ENCODE measurements at regions not wholly inside any gene's neighbourhood (a gene's known extent, or its start where the extent isn't known, plus 50 kb on each side); places are given as distances from the start of the nearest gene placed in this dataset.
A peak's percentile ranks its signal among the peaks of the same experiment; 100 is the strongest.
"Not testable (repeated sequence)": the region's sequence is repeated elsewhere in the genome, so short reads cannot be mapped to it uniquely, and the experiment has no call there.

GRCh38 chr1:224030257-224030656 lies 83.7 kb upstream of the FBXO28 start:
- intact Hi-C loops (cut with micrococcal nuclease); DNase-seq (ENCODE audit: unreplicated experiment); H3K27ac Mint-ChIP-seq (ENCODE audit: low read depth, unreplicated experiment); BruUV-seq (replicated peaks); POLR2A ChIA-PET; H3K4me3 Mint-ChIP-seq (ENCODE audit: unreplicated experiment); H3K27me3 Mint-ChIP-seq (ENCODE audit: insufficient read depth, unreplicated experiment); H3K9me3 Mint-ChIP-seq (ENCODE audit: unreplicated experiment); CTCF ChIA-PET; H3K4me1 Mint-ChIP-seq (ENCODE audit: insufficient read depth, unreplicated experiment); H3K36me3 Mint-ChIP-seq (ENCODE audit: insufficient read depth, unreplicated experiment): not testable (repeated sequence)

- POLR2A ChIA-PET; CTCF ChIA-PET; H3K4me3 Mint-ChIP-seq (ENCODE audit: unreplicated experiment); H3K36me3 Mint-ChIP-seq (ENCODE audit: insufficient read depth, unreplicated experiment); H3K9me3 Mint-ChIP-seq (ENCODE audit: unreplicated experiment); H3K27me3 Mint-ChIP-seq (ENCODE audit: insufficient read depth, unreplicated experiment); H3K4me1 Mint-ChIP-seq (ENCODE audit: insufficient read depth, unreplicated experiment); intact Hi-C loops (cut with micrococcal nuclease); H3K27ac Mint-ChIP-seq (ENCODE audit: low read depth, unreplicated experiment); BruUV-seq (replicated peaks): not testable (repeated sequence)
- DNase-seq (ENCODE audit: unreplicated experiment) = peak; percentile 44
Measured at GRCh38 chr1:224029286-224030025, 84.5 kb upstream of the FBXO28 start.

GRCh38 chr1:224028802-224029201 lies 85.1 kb upstream of the FBXO28 start:
- H3K27ac Mint-ChIP-seq (ENCODE audit: low read depth, unreplicated experiment); intact Hi-C loops (cut with micrococcal nuclease); H3K9me3 Mint-ChIP-seq (ENCODE audit: unreplicated experiment); H3K36me3 Mint-ChIP-seq (ENCODE audit: insufficient read depth, unreplicated experiment); H3K4me1 Mint-ChIP-seq (ENCODE audit: insufficient read depth, unreplicated experiment); CTCF ChIA-PET; H3K4me3 Mint-ChIP-seq (ENCODE audit: unreplicated experiment); H3K27me3 Mint-ChIP-seq (ENCODE audit: insufficient read depth, unreplicated experiment); BruUV-seq (replicated peaks); DNase-seq (ENCODE audit: unreplicated experiment); POLR2A ChIA-PET: not testable (repeated sequence)

- H3K27me3 Mint-ChIP-seq (ENCODE audit: insufficient read depth, unreplicated experiment); CTCF ChIA-PET; DNase-seq (ENCODE audit: unreplicated experiment); H3K27ac Mint-ChIP-seq (ENCODE audit: low read depth, unreplicated experiment); H3K4me1 Mint-ChIP-seq (ENCODE audit: insufficient read depth, unreplicated experiment); H3K4me3 Mint-ChIP-seq (ENCODE audit: unreplicated experiment); intact Hi-C loops (cut with micrococcal nuclease); H3K36me3 Mint-ChIP-seq (ENCODE audit: insufficient read depth, unreplicated experiment); POLR2A ChIA-PET; H3K9me3 Mint-ChIP-seq (ENCODE audit: unreplicated experiment); BruUV-seq (replicated peaks): not testable (repeated sequence)
Measured at GRCh38 chr1:224023122-224023521, 90.8 kb upstream of the FBXO28 start.

- H3K4me3 Mint-ChIP-seq (ENCODE audit: unreplicated experiment); POLR2A ChIA-PET; H3K4me1 Mint-ChIP-seq (ENCODE audit: insufficient read depth, unreplicated experiment); H3K36me3 Mint-ChIP-seq (ENCODE audit: insufficient read depth, unreplicated experiment); BruUV-seq (replicated peaks); H3K9me3 Mint-ChIP-seq (ENCODE audit: unreplicated experiment); CTCF ChIA-PET; H3K27ac Mint-ChIP-seq (ENCODE audit: low read depth, unreplicated experiment); H3K27me3 Mint-ChIP-seq (ENCODE audit: insufficient read depth, unreplicated experiment); intact Hi-C loops (cut with micrococcal nuclease); DNase-seq (ENCODE audit: unreplicated experiment): not testable (repeated sequence)
Measured at GRCh38 chr1:224022249-224022970, 91.5 kb upstream of the FBXO28 start.

GRCh38 chr1:224019866-224020265 lies 94.0 kb upstream of the FBXO28 start:
- H3K9me3 Mint-ChIP-seq (ENCODE audit: unreplicated experiment); CTCF ChIA-PET; intact Hi-C loops (cut with micrococcal nuclease); H3K4me1 Mint-ChIP-seq (ENCODE audit: insufficient read depth, unreplicated experiment); POLR2A ChIA-PET; BruUV-seq (replicated peaks); H3K27me3 Mint-ChIP-seq (ENCODE audit: insufficient read depth, unreplicated experiment); H3K4me3 Mint-ChIP-seq (ENCODE audit: unreplicated experiment); H3K36me3 Mint-ChIP-seq (ENCODE audit: insufficient read depth, unreplicated experiment); DNase-seq (ENCODE audit: unreplicated experiment); H3K27ac Mint-ChIP-seq (ENCODE audit: low read depth, unreplicated experiment): not testable (repeated sequence)

GRCh38 chr1:224015782-224016181 lies 98.1 kb upstream of the FBXO28 start:
- POLR2A ChIA-PET; H3K27ac Mint-ChIP-seq (ENCODE audit: low read depth, unreplicated experiment); H3K36me3 Mint-ChIP-seq (ENCODE audit: insufficient read depth, unreplicated experiment); intact Hi-C loops (cut with micrococcal nuclease); DNase-seq (ENCODE audit: unreplicated experiment); H3K4me3 Mint-ChIP-seq (ENCODE audit: unreplicated experiment); H3K4me1 Mint-ChIP-seq (ENCODE audit: insufficient read depth, unreplicated experiment); H3K27me3 Mint-ChIP-seq (ENCODE audit: insufficient read depth, unreplicated experiment); BruUV-seq (replicated peaks); H3K9me3 Mint-ChIP-seq (ENCODE audit: unreplicated experiment); CTCF ChIA-PET: not testable (repeated sequence)

All from MCF 10A (cell line).